Mucosa of descending colon (tissue), 3 donors: ENCODE measurements at regions not wholly inside any gene's neighbourhood (a gene's known extent, or its start where the extent isn't known, plus 50 kb on each side); places are given as distances from the start of the nearest gene placed in this dataset.

Experiments
- ATAC-seq: fragments of 200-7000 bp; cut with Tn5 transposase; one replicate; pipeline ENCODE4 v1.9.1; 2020; ENCODE audit warnings: mild to moderate bottlenecking, moderate library complexity
- DNase-seq, 3 donors: peaks; one replicate each; pipeline ENCODE4 v3.0.0-alpha.2; 2020
- H3K36me3 ChIP-seq: fragments of 200-600 bp; one replicate; pipeline ENCODE4 v1.8.0; 2021; ENCODE audit warnings: low read depth, mild to moderate bottlenecking
- H3K4me1 ChIP-seq: fragments of 200-600 bp; one replicate; pipeline ENCODE4 v1.8.0; 2021; ENCODE audit warnings: low read depth, mild to moderate bottlenecking
- H3K4me3 ChIP-seq: fragments of 200-600 bp; one replicate; pipeline ENCODE4 v1.8.0; 2021; ENCODE audit warnings: mild to moderate bottlenecking
- H3K9me3 ChIP-seq: fragments of 200-600 bp; one replicate; pipeline ENCODE4 v1.8.0; 2021; ENCODE audit warnings: mild to moderate bottlenecking
- intact Hi-C, 2 donors: fragments of 100-400 bp; cut with DNase I in 1 of 2; cut with micrococcal nuclease in 1 of 2; formaldehyde crosslinking; loops; one replicate each; pipeline versions ENCODE4 v1.11.0 to v1.11.1; 2022; cut with DNase I, micrococcal nuclease
- TF ChIP-seq, protein P1 (sequence below): fragments of 200-600 bp; IDR thresholded peaks from one replicate; pipeline ENCODE4 v1.8.0; 2022; ENCODE audit warnings: antibody characterized with exemption, mild to moderate bottlenecking
- donor health status: DM: no; HTN: no; CAD: no; lungs with moderate emphysema.
- donor health status: DM: no; HTN: no; CAD: no.
- donor health status: DM: no; HTN: yes; CAD: no.

- intact Hi-C loops: no loop called here
- TF ChIP-seq, protein P1, sequence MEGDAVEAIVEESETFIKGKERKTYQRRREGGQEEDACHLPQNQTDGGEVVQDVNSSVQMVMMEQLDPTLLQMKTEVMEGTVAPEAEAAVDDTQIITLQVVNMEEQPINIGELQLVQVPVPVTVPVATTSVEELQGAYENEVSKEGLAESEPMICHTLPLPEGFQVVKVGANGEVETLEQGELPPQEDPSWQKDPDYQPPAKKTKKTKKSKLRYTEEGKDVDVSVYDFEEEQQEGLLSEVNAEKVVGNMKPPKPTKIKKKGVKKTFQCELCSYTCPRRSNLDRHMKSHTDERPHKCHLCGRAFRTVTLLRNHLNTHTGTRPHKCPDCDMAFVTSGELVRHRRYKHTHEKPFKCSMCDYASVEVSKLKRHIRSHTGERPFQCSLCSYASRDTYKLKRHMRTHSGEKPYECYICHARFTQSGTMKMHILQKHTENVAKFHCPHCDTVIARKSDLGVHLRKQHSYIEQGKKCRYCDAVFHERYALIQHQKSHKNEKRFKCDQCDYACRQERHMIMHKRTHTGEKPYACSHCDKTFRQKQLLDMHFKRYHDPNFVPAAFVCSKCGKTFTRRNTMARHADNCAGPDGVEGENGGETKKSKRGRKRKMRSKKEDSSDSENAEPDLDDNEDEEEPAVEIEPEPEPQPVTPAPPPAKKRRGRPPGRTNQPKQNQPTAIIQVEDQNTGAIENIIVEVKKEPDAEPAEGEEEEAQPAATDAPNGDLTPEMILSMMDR: no peak
- DNase-seq (no peak), ATAC-seq (no peak)
- H3K36me3 ChIP-seq: no peaks in the 10 kb centered on the region
- no peak overlapping the region for H3K4me3 ChIP-seq
- H3K4me1 ChIP-seq: no peaks in the 10 kb centered on the region
- H3K9me3 ChIP-seq: no peaks in the 10 kb centered on the region
Measured at GRCh38 chr6:95071464-95071863, 505.9 kb upstream of the MANEA start.

DNA sequence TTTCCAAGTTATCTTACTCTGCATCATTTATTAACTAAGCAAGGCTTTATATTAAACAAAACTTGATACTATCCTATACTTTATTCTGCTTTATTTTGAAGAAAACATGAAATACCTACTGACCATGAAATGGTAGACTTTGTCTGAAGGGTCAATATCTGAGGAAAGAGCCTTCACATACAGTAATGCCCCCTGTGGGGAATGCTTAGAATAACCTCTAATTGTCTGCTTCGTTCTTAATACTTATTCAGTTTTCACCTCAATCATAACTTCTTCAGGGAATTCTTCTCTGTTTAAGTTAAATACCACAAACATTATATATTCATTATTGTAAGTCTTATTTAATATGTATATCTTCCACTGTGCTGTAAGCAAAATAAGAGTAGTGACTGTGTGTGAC lies 498.9 kb upstream of the MANEA start:
- H3K9me3 ChIP-seq: no peaks in the 10 kb centered on the region
- ATAC-seq (no peak), DNase-seq (no peak)
- no peak overlapping the region for H3K4me3 ChIP-seq
- no peaks in the 10 kb centered on the region for H3K4me1 ChIP-seq
- intact Hi-C loops: no loop called here
- TF ChIP-seq, protein P1: no peak
- H3K36me3 ChIP-seq: no peaks in the 10 kb centered on the region

- DNase-seq (no peak), ATAC-seq (no peak)
- Histone ChIP-seq H3K9me3 (no peaks in the 10 kb centered on the region), H3K36me3 (no peaks in the 10 kb centered on the region), H3K4me3 (no peak overlapping the region), H3K4me1 (no peaks in the 10 kb centered on the region)
- intact Hi-C loops: no loop called here
- TF ChIP-seq, protein P1: no peak
Measured at GRCh38 chr6:95081231-95081630, 496.1 kb upstream of the MANEA start.

- no peak overlapping the region for H3K4me3 ChIP-seq
- H3K36me3 ChIP-seq: no peaks in the 10 kb centered on the region
- H3K4me1 ChIP-seq: no peaks in the 10 kb centered on the region
- TF ChIP-seq, protein P1: no peak
- H3K9me3 ChIP-seq: no peaks in the 10 kb centered on the region
- DNase-seq (no peak), ATAC-seq (no peak)
- intact Hi-C loops: no loop called here
Measured at GRCh38 chr6:95081949-95082348, 495.4 kb upstream of the MANEA start.

GRCh38 chr6:95083506-95083905 lies 493.8 kb upstream of the MANEA start:
- no peak overlapping the region for H3K4me3 ChIP-seq
- DNase-seq (peak in 1 of 3 donors; percentile 20), ATAC-seq (no peak)
- TF ChIP-seq, protein P1: no peak
- no peaks in the 10 kb centered on the region for H3K4me1 ChIP-seq
- no peaks in the 10 kb centered on the region for H3K9me3 ChIP-seq
- intact Hi-C loops: no loop called here
- H3K36me3 ChIP-seq: no peaks in the 10 kb centered on the region

GRCh38 chr6:95084867-95085266 lies 492.5 kb upstream of the MANEA start:
- H3K4me3 ChIP-seq: no peak overlapping the region
- H3K4me1 ChIP-seq: no peaks in the 10 kb centered on the region
- no peaks in the 10 kb centered on the region for H3K9me3 ChIP-seq
- TF ChIP-seq, protein P1: no peak
- intact Hi-C loops: no loop called here
- ATAC-seq: no peak
- no peaks in the 10 kb centered on the region for H3K36me3 ChIP-seq
- DNase-seq: peak in 1 of 3 donors; percentile 48
